HL-60 (cell line): ENCODE measurements at regions not wholly inside any gene's neighbourhood (a gene's known extent, or its start where the extent isn't known, plus 50 kb on each side); places are given as distances from the start of the nearest gene placed in this dataset.

ENCODE experiments used
- DNase-seq, 2 experiments: peaks; one replicate each; pipeline ENCODE4 v3.0.0-alpha.2; 2010 to 2020; ENCODE audit warnings: low read depth in 1 of 2, low spot score in 1 of 2
- H3K27ac ChIP-seq: fragments of 250-450 bp; sonication (Bioruptor Pico); replicated peaks from 2 replicates; pipeline ENCODE4 v1.5.1; 2020; ENCODE audit warnings: mild to moderate bottlenecking, moderate library complexity
- H3K27me3 ChIP-seq: fragments of 250-450 bp; sonication (Bioruptor Pico); 2 replicates; pipeline ENCODE4 v1.5.1; 2021; ENCODE audit warnings: mild to moderate bottlenecking, moderate library complexity; ENCODE audit not compliant: insufficient read depth, poor library complexity, severe bottlenecking
- H3K4me3 ChIP-seq: replicated peaks from 2 replicates; pipeline ENCODE4 v1.5.1; 2011; ENCODE audit warnings: mild to moderate bottlenecking, control low read depth, low read length; ENCODE audit not compliant: insufficient read depth
- CTCF ChIP-seq: IDR thresholded peaks from one replicate; pipeline ENCODE4 v1.5.1; 2011; ENCODE audit warnings: low read length, control low read depth, inconsistent platforms; ENCODE audit not compliant: insufficient read depth
- GABPA ChIP-seq: IDR thresholded peaks from 2 replicates; pipeline ENCODE4 v1.6.1; 2012; ENCODE audit warnings: low read depth
- POLR2AphosphoS5 ChIP-seq: IDR thresholded peaks from 2 replicates; pipeline ENCODE4 v1.6.1; 2012; ENCODE audit warnings: low read depth
- REST ChIP-seq: IDR thresholded peaks from 2 replicates; pipeline ENCODE4 v1.6.1; 2012; ENCODE audit warnings: low read depth; ENCODE audit not compliant: insufficient replicate concordance
- SPI1 ChIP-seq: IDR thresholded peaks from 2 replicates; pipeline ENCODE4 v1.6.1; 2012; ENCODE audit warnings: low read depth, mild to moderate bottlenecking, borderline replicate concordance

GRCh38 chr2:155115846-155116245 is 417.4 kb downstream of the KCNJ3 start:
- no peak overlapping the region for H3K27ac ChIP-seq
- no peak overlapping the region for H3K4me3 ChIP-seq
- H3K27me3 ChIP-seq: no peaks in the 10 kb centered on the region
- TF ChIP-seq CTCF (no peak), GABPA (no peak), SPI1 (no peak), REST (no peak), POLR2AphosphoS5 (no peak)
- DNase-seq: no peak

DNA sequence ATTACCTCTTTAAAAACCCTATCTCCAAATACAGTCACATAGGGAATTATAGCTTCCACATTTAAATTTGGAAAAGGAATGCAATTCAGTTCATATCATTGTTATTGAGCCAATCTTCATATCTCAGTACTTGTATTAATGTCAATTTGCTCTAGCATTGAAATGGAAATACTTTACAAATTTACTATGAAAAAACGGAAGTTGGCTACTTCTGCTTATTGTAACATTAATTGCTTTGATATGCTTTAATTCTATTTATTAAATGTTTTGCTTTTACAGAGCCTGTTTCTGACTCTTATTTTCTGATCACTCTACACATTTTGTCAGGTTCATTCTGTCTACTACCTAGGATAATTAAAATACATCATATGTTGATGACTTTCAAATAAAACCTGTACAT is 412.6 kb downstream of the KCNJ3 start:
- H3K4me3 ChIP-seq: no peak overlapping the region
- H3K27me3 ChIP-seq: no peaks in the 10 kb centered on the region
- no peak overlapping the region for H3K27ac ChIP-seq
- DNase-seq: no peak
- TF ChIP-seq CTCF: no peak
- no peak for TF ChIP-seq GABPA

- TF ChIP-seq SPI1 (no peak), REST (no peak), POLR2AphosphoS5 (no peak), CTCF (no peak), GABPA (no peak)
- Histone ChIP-seq H3K27ac (no peak overlapping the region), H3K27me3 (no peaks in the 10 kb centered on the region), H3K4me3 (no peak overlapping the region)
- DNase-seq: no peak
Measured at GRCh38 chr2:155109527-155109926, 411.0 kb downstream of the KCNJ3 start.

GRCh38 chr2:155100261-155100660 is 401.8 kb downstream of the KCNJ3 start:
- no peaks in the 10 kb centered on the region for H3K27me3 ChIP-seq
- no peak for TF ChIP-seq REST
- no peak for TF ChIP-seq GABPA
- TF ChIP-seq SPI1: no peak
- TF ChIP-seq CTCF: no peak
- no peak for TF ChIP-seq POLR2AphosphoS5
- no peak overlapping the region for H3K4me3 ChIP-seq
- H3K27ac ChIP-seq: no peak overlapping the region
- no peak for DNase-seq
